NT2/D1 (cell line): ENCODE measurements at regions not wholly inside any gene's neighbourhood (a gene's known extent, or its start where the extent isn't known, plus 50 kb on each side); places are given as distances from the start of the nearest gene placed in this dataset.

Source experiments
- YY1 ChIP-seq: IDR thresholded peaks from 2 replicates; pipeline ENCODE4 v1.6.1; 2011; ENCODE audit not compliant: insufficient read length, insufficient read depth
- ZNF274 ChIP-seq: IDR thresholded peaks from 2 replicates; pipeline ENCODE4 v1.6.1; 2011; ENCODE audit warnings: mild to moderate bottlenecking, low read depth, low read length

DNA sequence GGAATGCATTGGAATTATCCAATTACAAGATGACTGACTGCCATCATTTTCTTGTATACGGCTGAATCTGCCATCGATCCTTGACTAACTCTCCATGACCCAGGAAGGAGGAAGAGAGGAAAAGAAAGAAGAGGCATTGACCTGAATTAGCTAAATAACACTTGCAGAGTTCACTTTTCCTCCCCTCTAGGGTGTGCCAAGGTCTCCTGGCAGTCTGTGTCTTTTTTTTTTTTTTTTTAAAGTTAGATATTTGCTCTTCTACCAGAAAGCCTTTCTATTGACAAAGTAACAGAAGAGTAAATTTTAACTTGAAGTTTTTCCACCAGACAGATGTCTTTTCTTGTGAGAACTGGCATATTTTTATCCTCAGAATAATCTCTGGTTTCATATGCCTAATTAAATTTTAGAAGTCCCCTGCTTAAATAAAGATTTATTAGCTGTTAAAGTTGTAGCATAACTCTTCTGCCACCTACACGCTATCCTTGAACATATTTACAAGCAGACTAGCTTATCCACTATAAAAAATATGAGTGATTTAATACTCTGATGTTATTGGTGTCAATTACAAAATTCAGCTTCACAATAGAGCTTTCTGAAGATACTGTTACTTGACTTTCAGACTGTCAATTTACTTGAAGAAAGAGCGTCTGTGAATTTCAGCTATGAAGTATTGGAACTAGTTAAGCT, 171.7 kb upstream of the ETAA1 start:
- no peak for TF ChIP-seq YY1
- TF ChIP-seq ZNF274, result no peak
